ENCODE measurements at regions not wholly inside any gene's neighbourhood (a gene's known extent, or its start where the extent isn't known, plus 50 kb on each side); places are given as distances from the start of the nearest gene placed in this dataset.

DNA sequence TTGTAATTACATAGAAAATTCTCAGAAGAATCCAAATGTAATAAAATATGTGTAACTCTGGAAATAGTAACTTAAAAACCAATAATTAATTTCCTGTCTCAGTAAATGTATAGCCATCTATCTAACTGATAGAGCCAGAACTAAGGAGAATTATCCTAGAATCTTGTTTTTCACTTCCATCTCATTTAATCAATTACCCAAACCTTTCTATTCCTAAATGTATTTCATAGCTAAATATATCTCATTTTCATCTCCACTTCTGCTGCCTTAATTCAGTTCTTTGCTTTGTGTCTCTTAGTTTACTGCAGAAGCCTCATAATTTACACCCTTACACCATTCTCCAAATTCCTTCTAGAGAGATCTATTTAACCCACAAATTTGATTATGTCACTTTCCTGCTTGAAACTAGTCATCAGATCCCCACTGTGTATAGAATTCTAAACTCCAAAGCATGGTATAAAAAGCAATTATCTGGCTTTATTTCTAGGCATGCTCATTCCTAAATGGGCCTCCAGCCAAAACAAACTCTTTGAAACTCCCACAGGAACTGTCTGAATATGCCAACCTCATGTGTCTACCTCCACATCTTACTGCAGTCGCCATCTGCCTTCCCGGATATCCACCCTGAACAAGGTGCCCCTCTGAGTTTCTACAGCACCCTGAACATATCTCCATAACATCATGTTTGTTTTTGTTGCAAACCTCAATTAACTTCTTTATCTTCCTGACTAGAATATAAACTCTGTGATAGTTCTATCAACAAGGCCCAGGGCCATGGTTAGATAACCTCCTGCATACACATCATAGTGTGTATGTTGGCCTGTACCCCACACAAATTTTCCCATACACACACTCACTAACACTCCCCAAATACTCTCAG is 70.5 kb upstream of the ADTRP start:
- TF ChIP-seq FOXP2 (optimal IDR thresholded peaks at IDR 0.05; ENCODE audit: borderline replicate concordance, extremely low read depth, extremely low read length, insufficient read depth) = no peak
- no peak for TF ChIP-seq SIN3A (IDR thresholded peaks at IDR 0.05; ENCODE audit: borderline replicate concordance, insufficient read depth, low read length)
- no peak for TF ChIP-seq POLR2AphosphoS5 (IDR thresholded peaks at IDR 0.05; ENCODE audit: low read depth, low read length)
- TF ChIP-seq TAF1 (IDR thresholded peaks at IDR 0.05; ENCODE audit: borderline replicate concordance, insufficient read depth, low read length) = no peak
- TF ChIP-seq, protein P1, sequence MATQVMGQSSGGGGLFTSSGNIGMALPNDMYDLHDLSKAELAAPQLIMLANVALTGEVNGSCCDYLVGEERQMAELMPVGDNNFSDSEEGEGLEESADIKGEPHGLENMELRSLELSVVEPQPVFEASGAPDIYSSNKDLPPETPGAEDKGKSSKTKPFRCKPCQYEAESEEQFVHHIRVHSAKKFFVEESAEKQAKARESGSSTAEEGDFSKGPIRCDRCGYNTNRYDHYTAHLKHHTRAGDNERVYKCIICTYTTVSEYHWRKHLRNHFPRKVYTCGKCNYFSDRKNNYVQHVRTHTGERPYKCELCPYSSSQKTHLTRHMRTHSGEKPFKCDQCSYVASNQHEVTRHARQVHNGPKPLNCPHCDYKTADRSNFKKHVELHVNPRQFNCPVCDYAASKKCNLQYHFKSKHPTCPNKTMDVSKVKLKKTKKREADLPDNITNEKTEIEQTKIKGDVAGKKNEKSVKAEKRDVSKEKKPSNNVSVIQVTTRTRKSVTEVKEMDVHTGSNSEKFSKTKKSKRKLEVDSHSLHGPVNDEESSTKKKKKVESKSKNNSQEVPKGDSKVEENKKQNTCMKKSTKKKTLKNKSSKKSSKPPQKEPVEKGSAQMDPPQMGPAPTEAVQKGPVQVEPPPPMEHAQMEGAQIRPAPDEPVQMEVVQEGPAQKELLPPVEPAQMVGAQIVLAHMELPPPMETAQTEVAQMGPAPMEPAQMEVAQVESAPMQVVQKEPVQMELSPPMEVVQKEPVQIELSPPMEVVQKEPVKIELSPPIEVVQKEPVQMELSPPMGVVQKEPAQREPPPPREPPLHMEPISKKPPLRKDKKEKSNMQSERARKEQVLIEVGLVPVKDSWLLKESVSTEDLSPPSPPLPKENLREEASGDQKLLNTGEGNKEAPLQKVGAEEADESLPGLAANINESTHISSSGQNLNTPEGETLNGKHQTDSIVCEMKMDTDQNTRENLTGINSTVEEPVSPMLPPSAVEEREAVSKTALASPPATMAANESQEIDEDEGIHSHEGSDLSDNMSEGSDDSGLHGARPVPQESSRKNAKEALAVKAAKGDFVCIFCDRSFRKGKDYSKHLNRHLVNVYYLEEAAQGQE (IDR thresholded peaks at IDR 0.05; ENCODE audit: insufficient read depth in 1 of 2, low read depth in 2 of 2, low read length in 2 of 2) = no peak

DNA sequence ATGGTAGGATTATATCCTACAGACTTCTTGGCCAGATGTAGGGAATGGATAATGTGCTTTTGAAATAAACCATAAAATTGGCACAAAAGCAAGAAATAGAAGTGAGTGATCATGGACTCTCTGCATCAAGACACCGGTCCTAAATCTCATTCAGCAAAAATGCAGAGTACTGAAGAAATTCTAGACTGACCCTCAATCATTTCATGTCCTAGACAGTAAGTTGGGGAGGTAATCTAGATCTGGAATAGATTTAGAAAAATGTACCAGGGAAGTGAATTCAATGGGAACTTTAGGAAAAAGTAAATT is 69.7 kb upstream of the ADTRP start:
- TF ChIP-seq, protein P1 (IDR thresholded peaks at IDR 0.05; ENCODE audit: insufficient read depth in 1 of 2, low read depth in 2 of 2, low read length in 2 of 2) = no peak
- TF ChIP-seq FOXP2 (optimal IDR thresholded peaks at IDR 0.05; ENCODE audit: borderline replicate concordance, extremely low read depth, extremely low read length, insufficient read depth) (no peak), SIN3A (IDR thresholded peaks at IDR 0.05; ENCODE audit: borderline replicate concordance, insufficient read depth, low read length) (no peak), POLR2AphosphoS5 (IDR thresholded peaks at IDR 0.05; ENCODE audit: low read depth, low read length) (no peak), TAF1 (IDR thresholded peaks at IDR 0.05; ENCODE audit: borderline replicate concordance, insufficient read depth, low read length) (no peak)

DNA sequence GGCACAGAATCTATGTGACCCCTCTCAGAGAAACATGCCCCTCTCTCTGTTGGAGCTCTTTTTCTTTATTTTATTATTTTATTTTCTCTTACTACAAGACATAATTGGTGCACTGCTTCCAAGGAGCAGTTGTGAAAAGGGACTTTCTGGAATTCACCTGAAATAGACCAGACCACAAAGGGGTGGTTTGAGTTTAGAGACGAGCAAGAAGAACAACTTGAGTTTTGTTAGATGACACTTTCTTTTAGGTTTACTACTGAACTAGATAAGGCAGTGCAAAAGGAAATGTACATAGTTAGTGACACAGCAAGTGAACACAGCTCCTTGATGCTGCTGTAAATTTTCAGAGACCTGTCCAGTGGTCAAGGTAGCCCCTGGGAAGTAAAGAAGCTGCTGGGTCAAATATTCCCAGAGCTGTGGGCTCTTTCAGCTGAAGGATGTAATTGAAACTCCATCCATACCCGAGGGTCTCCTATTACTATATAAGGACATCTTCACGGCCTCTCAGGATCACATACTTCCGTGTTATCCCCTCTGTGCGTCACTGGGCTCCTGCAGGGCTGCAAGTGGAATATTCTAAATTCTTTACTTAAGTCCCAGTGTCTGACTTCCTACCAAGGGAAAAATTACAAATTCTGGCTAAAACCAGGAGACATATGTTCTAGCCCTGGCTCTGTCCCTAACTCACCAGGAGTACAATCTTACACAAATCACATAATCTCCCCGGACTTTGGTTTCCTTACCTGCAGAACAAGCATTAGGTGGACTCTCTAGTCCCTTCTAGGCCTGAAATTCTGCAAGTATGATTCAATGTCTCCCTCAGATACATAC is 69.1 kb upstream of the ADTRP start:
- TF ChIP-seq SIN3A (IDR thresholded peaks at IDR 0.05; ENCODE audit: borderline replicate concordance, insufficient read depth, low read length) (no peak), TAF1 (IDR thresholded peaks at IDR 0.05; ENCODE audit: borderline replicate concordance, insufficient read depth, low read length) (no peak), POLR2AphosphoS5 (IDR thresholded peaks at IDR 0.05; ENCODE audit: low read depth, low read length) (no peak), FOXP2 (optimal IDR thresholded peaks at IDR 0.05; ENCODE audit: borderline replicate concordance, extremely low read depth, extremely low read length, insufficient read depth) (no peak)
- TF ChIP-seq, protein P1 (IDR thresholded peaks at IDR 0.05; ENCODE audit: insufficient read depth in 1 of 2, low read depth in 2 of 2, low read length in 2 of 2) = no peak

DNA sequence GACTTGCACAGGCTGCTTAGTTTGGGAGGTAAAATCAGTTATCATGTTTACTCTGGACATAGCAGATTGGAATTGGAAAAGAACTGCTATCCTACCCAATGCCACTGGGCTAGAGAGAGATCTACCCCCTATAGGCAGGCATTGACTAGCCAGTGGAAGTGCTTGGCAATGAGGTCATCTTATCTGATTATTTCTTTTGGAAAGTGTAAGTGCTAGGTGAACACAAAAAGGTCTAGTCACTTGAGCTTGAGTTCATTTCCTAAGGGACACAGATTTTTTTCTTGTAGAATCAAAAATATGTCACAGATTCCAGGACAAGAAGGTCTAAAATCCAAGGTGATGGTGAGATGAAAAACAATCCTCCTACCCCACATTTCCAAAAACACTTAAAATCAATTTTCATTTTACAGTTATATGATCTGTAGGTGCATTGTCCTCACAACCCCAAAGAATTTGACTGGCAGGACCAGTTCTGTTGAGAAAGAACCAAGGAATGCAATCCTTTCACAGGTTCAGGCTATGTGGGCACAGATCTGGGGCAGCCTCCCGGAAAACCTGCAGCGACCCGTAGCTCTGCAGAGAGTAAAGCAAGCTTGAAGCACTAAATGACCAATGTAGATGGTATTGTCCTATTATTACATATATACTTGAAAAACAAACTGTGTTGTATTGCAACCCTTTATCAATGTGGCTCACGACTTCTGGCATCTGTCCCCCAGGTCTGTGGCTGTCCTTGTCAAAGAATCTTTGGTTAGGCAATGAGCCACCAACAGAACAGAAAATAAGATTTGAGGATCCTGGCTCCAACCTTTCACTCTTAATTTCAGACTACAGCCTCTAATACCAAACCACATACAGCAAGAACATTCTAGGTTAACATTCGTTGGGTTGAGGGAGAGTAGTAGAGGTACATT is 67.3 kb upstream of the ADTRP start:
- TF ChIP-seq FOXP2 (optimal IDR thresholded peaks at IDR 0.05; ENCODE audit: borderline replicate concordance, extremely low read depth, extremely low read length, insufficient read depth) (no peak), SIN3A (IDR thresholded peaks at IDR 0.05; ENCODE audit: borderline replicate concordance, insufficient read depth, low read length) (no peak), TAF1 (IDR thresholded peaks at IDR 0.05; ENCODE audit: borderline replicate concordance, insufficient read depth, low read length) (no peak), POLR2AphosphoS5 (IDR thresholded peaks at IDR 0.05; ENCODE audit: low read depth, low read length) (no peak)
- TF ChIP-seq, protein P1 (IDR thresholded peaks at IDR 0.05; ENCODE audit: insufficient read depth in 1 of 2, low read depth in 2 of 2, low read length in 2 of 2) = no peak
